ENCODE measurements at regions not wholly inside any gene's neighbourhood (a gene's known extent, or its start where the extent isn't known, plus 50 kb on each side); places are given as distances from the start of the nearest gene placed in this dataset.

- Mint-ChIP-seq H3K36me3 (ENCODE audit: low read depth) (no peaks in the 10 kb centered on the region), H3K9me3 (no peaks in the 10 kb centered on the region), H3K4me1 (ENCODE audit: low read depth) (no peaks in the 10 kb centered on the region), H3K27me3 (peaks cover 11% of the 10 kb centered on the region), H3K4me3 (no peak overlapping the region), H3K27ac (no peak overlapping the region)
- Histone ChIP-seq H3K27me3 (ENCODE audit: control insufficient read depth in 1 of 2, insufficient read depth in 2 of 2, low read length in 2 of 2) (no peaks in the 10 kb centered on the region), H3K4me3 (ENCODE audit: low read length) (no peak overlapping the region), H3K36me3 (ENCODE audit: insufficient read depth, low read length) (no peaks in the 10 kb centered on the region), H3K4me1 (ENCODE audit: insufficient read depth, low read length) (no peaks in the 10 kb centered on the region), H3K9me3 (ENCODE audit: control insufficient read depth in 1 of 2, insufficient read depth in 1 of 2, low read length in 2 of 2) (no peaks in the 10 kb centered on the region), H3K27ac (ENCODE audit: low read depth in 1 of 2, low read length in 2 of 2) (no peak overlapping the region)
- ChIA-PET POLR2A (no interaction called here), CTCF (no interaction called here)
- no peak for DNase-seq
- ATAC-seq (ENCODE audit: poor library complexity): no peak
- no peak for TF ChIP-seq CTCF (IDR thresholded peaks at IDR 0.05)
- intact Hi-C loops (cut with DNase I, micrococcal nuclease): no loop called here
These were observed 235.7 kb upstream of the TCERG1L start for GRCh38 chr10:131547129-131547799.

DNA sequence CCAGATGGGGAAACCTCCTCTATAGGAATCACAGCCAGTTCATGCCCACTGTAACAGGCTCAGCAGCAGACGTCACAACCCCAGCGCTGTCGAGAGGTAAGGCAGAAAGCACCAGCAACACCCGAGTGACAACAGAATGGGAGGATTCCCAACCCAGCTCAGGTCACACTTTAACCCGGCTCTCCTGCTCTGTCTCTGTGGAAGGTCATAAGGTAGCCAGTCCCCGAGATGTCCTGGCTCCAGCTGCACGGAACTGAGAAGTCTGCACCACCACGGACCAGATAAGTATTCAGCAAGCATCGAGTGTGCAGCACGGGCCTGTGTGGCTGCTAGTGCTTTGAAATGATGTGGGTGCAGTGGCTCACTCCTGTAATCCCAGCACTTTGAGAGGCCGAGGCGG is 236.7 kb upstream of the TCERG1L start:
- TF ChIP-seq CTCF (IDR thresholded peaks at IDR 0.05): no peak

GRCh38 chr10:131549116-131549515 is 237.6 kb upstream of the TCERG1L start:
- H3K9me3 ChIP-seq (ENCODE audit: control insufficient read depth in 1 of 2, insufficient read depth in 1 of 2, low read length in 2 of 2): no peaks in the 10 kb centered on the region
- no peaks in the 10 kb centered on the region for H3K9me3 Mint-ChIP-seq
- POLR2A ChIA-PET: no interaction called here
- no peaks in the 10 kb centered on the region for H3K36me3 Mint-ChIP-seq (ENCODE audit: low read depth)
- no peak overlapping the region for H3K4me3 Mint-ChIP-seq
- no peaks in the 10 kb centered on the region for H3K4me1 Mint-ChIP-seq (ENCODE audit: low read depth)
- no peaks in the 10 kb centered on the region for H3K36me3 ChIP-seq (ENCODE audit: insufficient read depth, low read length)
- H3K4me1 ChIP-seq (ENCODE audit: insufficient read depth, low read length): no peaks in the 10 kb centered on the region
- H3K4me3 ChIP-seq (ENCODE audit: low read length): no peak overlapping the region
- DNase-seq: no peak
- no peak for ATAC-seq (ENCODE audit: poor library complexity)
- peaks cover 11% of the 10 kb centered on the region for H3K27me3 Mint-ChIP-seq
- no peaks in the 10 kb centered on the region for H3K27me3 ChIP-seq (ENCODE audit: control insufficient read depth in 1 of 2, insufficient read depth in 2 of 2, low read length in 2 of 2)
- H3K27ac Mint-ChIP-seq: no peak overlapping the region
- no peak overlapping the region for H3K27ac ChIP-seq (ENCODE audit: low read depth in 1 of 2, low read length in 2 of 2)
- intact Hi-C loops (cut with DNase I, micrococcal nuclease): no loop called here
- CTCF ChIA-PET: no interaction called here
- TF ChIP-seq CTCF (IDR thresholded peaks at IDR 0.05): no peak

More for the DNA sequence above, 236.7 kb upstream of the TCERG1L start:
- Mint-ChIP-seq H3K27me3 (peaks cover 11% of the 10 kb centered on the region), H3K9me3 (no peaks in the 10 kb centered on the region), H3K4me3 (no peak overlapping the region), H3K36me3 (ENCODE audit: low read depth) (no peaks in the 10 kb centered on the region), H3K27ac (no peak overlapping the region), H3K4me1 (ENCODE audit: low read depth) (no peaks in the 10 kb centered on the region)
- Histone ChIP-seq H3K27ac (ENCODE audit: low read depth in 1 of 2, low read length in 2 of 2) (no peak overlapping the region), H3K9me3 (ENCODE audit: control insufficient read depth in 1 of 2, insufficient read depth in 1 of 2, low read length in 2 of 2) (no peaks in the 10 kb centered on the region), H3K4me1 (ENCODE audit: insufficient read depth, low read length) (no peaks in the 10 kb centered on the region), H3K36me3 (ENCODE audit: insufficient read depth, low read length) (no peaks in the 10 kb centered on the region), H3K27me3 (ENCODE audit: control insufficient read depth in 1 of 2, insufficient read depth in 2 of 2, low read length in 2 of 2) (no peaks in the 10 kb centered on the region), H3K4me3 (ENCODE audit: low read length) (no peak overlapping the region)
- no peak for ATAC-seq (ENCODE audit: poor library complexity)
- ChIA-PET POLR2A (no interaction called here), CTCF (no interaction called here)
- intact Hi-C loops (cut with DNase I, micrococcal nuclease): no loop called here
- DNase-seq: no peak
